NCI-H526 treated with DMSO at 0.1 percent for 48 hours (cell line): ENCODE measurements at regions not wholly inside any gene's neighbourhood (a gene's known extent, or its start where the extent isn't known, plus 50 kb on each side); places are given as distances from the start of the nearest gene placed in this dataset.
"Not testable (repeated sequence)": the region's sequence is repeated elsewhere in the genome, so short reads cannot be mapped to it uniquely, and the experiment has no call there.

Source experiments
- DNase-seq: peaks from one replicate; lab custom pipeline; 2025; lab: John Stamatoyannopoulos, UW

DNA sequence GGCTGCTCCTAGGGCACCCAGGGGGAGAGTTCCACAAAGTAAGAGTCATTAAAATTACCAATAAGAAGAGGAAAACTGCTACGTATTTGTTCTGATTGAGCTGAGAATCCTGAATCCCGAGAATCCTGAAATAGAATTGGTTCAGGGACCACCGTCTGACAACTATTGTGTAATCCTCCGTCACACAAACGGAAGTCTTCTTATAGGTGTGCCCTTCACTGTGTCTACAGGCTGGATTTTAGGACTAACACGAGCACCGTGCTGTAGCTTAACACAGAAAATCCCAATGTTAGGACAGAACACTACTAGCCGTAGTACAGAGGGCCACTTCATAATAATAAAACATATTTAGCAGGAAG is 50.6 kb upstream of the RNF182 start:
- DNase-seq = no peak

DNA sequence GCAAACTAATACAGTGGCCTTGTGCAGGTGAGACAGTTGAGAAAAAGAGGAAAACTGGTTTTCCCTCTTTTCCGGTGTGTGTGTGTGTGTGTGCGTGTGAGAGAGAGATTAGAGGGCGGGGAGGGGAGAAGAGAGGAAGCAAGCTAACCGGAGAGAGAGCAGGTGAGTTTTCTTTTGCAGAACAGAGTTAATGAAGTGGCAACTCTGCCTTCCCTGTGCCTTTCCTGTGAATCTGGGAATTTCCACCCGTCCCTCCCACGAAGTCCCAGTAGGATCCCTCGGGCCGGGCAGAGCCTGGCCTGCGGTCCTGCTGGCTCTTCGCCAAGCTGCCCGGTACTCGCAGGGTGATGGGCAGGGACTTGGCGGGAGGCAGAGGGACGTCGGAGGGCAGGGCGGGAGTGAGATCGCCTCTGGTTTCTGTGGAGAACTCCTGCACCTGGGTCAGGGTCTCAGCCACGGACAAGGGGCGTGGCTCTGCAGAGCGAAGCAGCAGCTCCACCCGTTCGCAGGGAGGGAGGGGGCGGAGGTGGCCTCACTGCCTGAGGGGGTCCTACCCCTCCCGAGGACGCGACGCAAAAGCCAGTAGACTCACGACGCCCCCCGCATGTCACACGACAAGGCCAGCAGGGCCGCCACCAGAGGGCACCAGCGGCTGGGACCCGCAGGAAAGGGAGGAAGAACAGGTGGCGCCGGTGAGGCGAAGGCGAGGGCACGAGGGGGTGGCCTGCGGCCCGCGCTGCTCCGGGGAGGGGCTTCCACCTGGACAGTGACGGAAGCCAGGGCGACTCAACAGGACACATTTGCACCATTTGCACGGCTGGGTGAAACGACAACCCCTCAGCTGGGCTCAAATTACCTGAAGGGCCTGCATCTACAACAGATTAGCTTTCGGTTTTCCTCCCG is 51.2 kb upstream of the RNF182 start:
- peak; percentile 73 for DNase-seq

DNA sequence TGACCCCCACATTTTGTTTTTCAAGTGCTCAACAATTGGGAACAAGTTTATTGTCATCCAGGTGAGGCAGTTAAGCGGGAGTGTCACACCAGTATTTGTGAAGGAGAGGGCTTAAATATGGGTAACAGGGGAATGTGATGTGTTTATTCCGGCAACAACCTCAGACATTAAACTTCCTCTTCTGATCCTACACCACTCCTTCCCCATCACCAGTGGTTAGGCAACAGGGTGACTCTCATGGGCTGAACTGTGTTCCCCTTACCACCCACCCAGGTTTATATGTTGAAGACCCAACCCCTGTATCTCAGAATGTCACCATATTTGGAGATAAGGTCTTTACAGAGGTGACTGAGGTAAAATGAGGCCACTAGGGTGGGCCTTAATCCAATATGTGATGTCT is 52.1 kb upstream of the RNF182 start:
- DNase-seq = no peak

DNA sequence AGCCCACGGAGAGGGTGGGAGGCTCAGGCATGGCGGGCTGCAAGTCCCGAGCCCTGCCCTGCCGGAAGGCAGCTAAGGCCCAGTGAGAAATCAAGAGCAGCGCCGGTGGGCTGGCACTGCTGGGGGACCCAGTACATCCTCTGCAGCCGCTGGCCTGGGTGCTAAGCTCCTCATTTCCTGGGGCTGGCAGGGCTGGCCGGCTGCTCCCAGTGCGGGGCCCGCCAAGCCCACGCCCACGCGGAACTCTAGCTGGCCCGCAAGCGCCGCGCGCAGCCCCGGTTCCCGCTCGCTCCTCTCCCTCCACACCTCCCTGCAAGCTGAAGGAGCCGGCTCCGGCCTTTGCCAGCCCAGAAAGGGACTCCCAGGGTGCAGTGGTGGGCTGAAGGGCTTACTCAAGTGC is 52.7 kb upstream of the RNF182 start:
- not testable (repeated sequence) for DNase-seq

DNA sequence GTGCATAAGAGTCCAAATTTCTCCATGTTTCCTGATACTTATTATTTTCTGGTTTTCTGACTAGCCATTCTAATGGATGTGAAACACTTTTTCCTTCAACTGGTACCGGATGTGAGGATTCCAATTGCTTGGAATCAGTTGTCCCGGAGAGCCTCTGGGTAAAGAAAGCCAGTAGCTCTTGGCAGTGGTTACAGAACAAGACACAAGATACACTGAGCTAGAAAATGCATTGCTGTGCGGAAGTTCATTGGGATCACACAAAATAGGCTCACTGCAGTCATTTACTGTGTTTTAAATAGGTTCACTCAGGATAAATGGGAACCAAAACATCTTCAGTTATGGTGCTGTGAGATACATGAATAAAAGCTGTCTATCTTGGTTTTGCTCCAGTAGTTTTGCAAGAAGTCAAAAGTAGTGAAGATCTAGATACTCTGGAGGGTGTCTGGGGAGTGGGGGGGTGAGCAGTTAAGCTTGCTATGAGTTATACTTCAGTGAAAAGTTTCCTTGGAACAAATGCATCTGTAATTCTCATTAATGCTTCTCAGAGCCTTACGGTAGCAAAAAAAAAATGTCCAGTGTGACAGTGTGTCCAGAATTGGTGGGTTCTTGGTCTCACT is 54.4 kb upstream of the RNF182 start:
- no peak for DNase-seq

DNA sequence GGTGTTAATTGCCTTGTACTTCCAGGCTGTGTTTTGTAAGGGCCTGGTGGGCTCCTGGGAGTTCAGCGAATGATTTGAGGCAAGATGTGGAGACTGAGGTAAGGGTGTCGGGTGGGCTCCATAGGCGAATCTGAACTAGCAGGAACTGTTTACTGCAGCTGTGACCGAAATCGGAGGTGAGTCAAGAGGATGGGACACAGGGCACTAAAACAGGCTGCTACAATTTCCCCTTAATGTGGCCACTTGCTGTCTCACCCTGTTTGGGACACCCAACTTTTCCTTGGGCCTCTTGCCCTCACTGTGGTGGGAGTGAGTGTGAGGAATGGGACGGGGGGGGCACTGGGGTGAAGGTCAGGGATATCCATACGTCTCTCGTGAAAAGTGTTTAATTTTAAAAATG is 53.9 kb upstream of the MCUR1 start:
- DNase-seq = no peak

DNA sequence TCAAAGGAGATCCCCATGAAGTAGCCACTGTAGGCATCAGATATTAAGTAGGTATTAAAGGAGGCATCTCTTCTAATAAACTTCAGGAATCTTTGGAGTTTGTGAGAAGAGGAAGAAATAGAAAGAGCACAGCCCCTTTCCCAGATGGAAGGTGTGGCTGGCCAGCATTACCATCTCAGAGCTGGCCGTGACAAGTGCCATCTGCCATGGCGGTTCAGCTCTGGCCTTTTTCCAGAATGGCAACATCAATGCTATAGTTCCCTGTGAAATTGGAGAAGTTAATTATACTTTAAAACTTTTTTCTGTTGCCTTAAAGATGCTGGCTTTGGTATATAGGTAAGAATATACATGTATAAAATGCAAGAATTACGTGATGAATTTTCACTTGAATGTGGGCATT is 51.9 kb upstream of the MCUR1 start:
- DNase-seq = no peak

DNA sequence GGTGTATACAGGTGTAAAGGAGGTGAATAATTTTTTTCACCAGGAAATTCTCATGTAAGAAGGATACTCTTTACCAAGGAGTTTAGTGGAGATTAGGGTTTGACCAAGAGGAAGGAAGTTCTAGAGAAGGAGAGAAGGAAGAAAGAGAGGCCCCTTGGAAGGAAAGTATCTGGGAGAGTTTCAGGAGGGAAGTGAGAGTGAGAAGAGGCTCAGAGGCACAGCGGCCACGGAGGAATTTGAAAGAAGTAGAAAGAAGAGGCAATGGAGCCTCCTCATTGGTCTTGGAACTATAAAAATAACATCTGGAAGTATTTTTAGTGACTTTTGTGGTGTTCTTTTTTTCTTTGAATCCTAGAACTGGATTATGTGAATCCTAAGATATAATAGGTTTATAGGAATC is 50.8 kb upstream of the MCUR1 start:
- no peak for DNase-seq

DNA sequence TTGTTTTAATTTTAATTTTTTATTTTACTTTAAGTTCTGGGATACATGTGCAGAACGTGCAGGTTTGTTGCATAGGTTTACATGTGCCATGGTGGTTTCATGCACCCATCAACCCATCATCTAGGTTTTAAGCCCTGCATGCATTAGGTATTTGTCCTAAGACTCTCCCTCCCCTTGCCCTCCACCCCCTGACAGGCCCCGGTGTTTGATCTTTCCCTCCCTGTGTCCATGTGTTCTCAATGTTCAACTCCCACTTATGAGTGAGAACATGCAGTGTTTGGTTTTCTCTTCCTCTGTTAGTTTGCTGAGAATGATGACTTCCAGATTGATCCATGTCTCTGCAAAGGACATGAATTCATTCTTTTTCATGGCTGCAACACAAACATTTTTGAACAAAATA is 50.3 kb upstream of the MCUR1 start:
- not testable (repeated sequence) for DNase-seq
